ENCODE measurements at regions not wholly inside any gene's neighbourhood (a gene's known extent, or its start where the extent isn't known, plus 50 kb on each side); places are given as distances from the start of the nearest gene placed in this dataset.
A peak's percentile ranks its signal among the peaks of the same experiment; 100 is the strongest.

DNA sequence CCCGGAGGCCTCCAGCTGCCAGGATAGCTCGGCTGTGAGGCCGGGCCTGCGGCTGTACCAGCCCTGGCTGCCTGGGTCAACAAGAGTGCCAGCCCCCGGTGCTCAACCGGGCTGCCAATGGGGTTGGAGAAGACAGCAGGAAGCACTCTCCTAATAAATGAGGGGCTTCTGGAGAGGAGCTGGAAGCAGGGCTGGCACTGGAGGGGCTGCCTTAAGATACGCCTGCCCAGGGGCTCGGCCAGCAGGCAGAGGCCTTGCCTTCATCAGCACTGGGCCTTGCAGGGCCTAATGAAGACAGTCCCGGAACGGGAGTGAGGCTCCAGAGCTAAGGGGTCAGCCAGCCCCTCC lies 73.6 kb downstream of the TEX51 start:
- BruUV-seq (replicated peaks), result no TSS peak
- Mint-ChIP-seq H3K36me3 (ENCODE audit: insufficient read depth, unreplicated experiment) (no peaks in the 10 kb centered on the region), H3K27me3 (ENCODE audit: unreplicated experiment) (peaks cover 51% of the 10 kb centered on the region), H3K9me3 (ENCODE audit: low read depth, unreplicated experiment) (no peaks in the 10 kb centered on the region), H3K27ac (ENCODE audit: unreplicated experiment) (no peak overlapping the region), H3K4me1 (ENCODE audit: low read depth, unreplicated experiment) (no peaks in the 10 kb centered on the region), H3K4me3 (ENCODE audit: low read depth, unreplicated experiment) (peak overlapping the region; percentile 43)
- TF ChIP-seq, protein P1, sequence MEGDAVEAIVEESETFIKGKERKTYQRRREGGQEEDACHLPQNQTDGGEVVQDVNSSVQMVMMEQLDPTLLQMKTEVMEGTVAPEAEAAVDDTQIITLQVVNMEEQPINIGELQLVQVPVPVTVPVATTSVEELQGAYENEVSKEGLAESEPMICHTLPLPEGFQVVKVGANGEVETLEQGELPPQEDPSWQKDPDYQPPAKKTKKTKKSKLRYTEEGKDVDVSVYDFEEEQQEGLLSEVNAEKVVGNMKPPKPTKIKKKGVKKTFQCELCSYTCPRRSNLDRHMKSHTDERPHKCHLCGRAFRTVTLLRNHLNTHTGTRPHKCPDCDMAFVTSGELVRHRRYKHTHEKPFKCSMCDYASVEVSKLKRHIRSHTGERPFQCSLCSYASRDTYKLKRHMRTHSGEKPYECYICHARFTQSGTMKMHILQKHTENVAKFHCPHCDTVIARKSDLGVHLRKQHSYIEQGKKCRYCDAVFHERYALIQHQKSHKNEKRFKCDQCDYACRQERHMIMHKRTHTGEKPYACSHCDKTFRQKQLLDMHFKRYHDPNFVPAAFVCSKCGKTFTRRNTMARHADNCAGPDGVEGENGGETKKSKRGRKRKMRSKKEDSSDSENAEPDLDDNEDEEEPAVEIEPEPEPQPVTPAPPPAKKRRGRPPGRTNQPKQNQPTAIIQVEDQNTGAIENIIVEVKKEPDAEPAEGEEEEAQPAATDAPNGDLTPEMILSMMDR (IDR thresholded peaks at IDR 0.05; ENCODE audit: unreplicated experiment), result peak; percentile 4
- intact Hi-C loops (cut with micrococcal nuclease; ENCODE audit: unreplicated experiment), result loop anchor here (5.0 kb wide), 2 partner anchors 165 to 445 kb away; no protein-coding TSS in a partner anchor
- DNase-seq, result no peak
- CTCF ChIA-PET, result interaction anchor here (1.1 kb wide), 1 partner anchor 444 kb away, joined by 4 read pairs; no protein-coding TSS in a partner anchor

DNA sequence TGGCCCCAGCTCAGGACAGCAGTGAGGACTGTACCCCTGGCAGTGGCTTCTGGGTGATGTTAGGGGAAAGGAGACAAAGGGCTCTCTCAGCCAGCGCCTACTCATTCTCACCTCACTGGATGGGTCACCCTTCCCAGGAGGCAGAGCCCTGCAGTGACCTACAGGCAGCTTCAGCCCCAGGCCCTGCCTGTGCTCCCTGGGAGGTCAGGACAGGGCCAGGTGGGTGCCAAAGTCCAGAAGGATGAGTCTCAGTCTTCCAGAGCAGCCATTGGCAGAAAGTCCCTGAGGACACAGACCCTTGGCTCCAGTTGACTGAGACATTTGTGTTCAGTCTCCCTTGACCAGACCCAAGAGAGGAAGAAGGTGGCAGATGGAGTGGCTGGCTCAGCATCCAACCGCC lies 75.1 kb downstream of the TEX51 start:
- Mint-ChIP-seq H3K4me3 (ENCODE audit: low read depth, unreplicated experiment) (no peak overlapping the region), H3K27me3 (ENCODE audit: unreplicated experiment) (peaks cover 46% of the 10 kb centered on the region), H3K36me3 (ENCODE audit: insufficient read depth, unreplicated experiment) (no peaks in the 10 kb centered on the region), H3K27ac (ENCODE audit: unreplicated experiment) (no peak overlapping the region), H3K4me1 (ENCODE audit: low read depth, unreplicated experiment) (no peaks in the 10 kb centered on the region), H3K9me3 (ENCODE audit: low read depth, unreplicated experiment) (no peaks in the 10 kb centered on the region)
- TF ChIP-seq, protein P1 (IDR thresholded peaks at IDR 0.05; ENCODE audit: unreplicated experiment), result no peak
- intact Hi-C loops (cut with micrococcal nuclease; ENCODE audit: unreplicated experiment), result loop anchor here (5.0 kb wide), 2 partner anchors 166 to 446 kb away; no protein-coding TSS in a partner anchor
- no peak for DNase-seq
- CTCF ChIA-PET, result no interaction called here
- BruUV-seq (replicated peaks), result no TSS peak

DNA sequence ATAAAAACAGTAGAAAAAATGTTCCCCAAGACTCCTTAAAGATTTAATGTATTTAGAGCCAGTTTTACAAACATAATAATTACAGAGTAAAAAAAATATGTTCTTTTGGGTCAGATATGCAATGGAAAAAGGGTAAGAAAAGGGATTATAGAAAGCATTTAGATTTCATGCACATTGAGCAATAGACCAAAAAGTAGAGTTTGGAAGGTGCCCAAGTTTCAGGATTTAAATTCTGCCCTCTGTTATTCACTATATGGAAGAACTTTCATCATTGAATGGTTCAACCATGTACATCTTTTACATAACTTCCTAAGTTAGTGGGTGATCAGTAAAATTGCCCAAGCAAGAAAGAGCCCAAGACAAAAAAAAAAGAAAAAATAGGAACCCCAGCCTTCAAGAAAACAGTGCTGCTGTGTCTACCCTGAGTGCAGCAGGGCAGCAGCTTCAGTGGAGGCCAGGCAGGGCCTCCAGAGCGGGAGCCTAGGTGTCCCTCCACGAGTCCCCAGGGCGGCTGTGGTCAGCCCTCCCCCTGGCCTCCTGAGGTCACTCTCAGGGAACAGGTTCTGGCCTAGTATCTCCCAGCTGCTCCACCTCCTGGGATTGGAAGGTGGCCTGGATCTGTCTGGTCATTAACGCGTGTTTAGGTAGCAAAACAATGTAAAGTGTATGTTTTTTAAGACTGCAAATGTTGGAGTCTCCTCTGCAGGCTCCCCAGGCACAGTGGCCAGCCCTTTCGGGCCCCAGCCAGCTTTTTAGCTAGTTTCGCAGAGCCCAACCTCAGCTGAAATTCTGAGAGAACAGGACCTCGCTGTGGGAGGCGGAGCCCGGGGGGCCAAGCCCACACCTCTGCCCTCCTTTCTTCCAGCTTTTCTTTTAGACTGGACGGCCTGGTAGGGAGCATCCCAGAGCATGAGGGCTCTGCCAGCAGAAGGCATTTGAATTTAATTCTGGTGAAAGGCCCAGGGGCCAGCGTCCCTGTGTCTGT lies 77.3 kb downstream of the TEX51 start:
- no TSS peak for BruUV-seq (replicated peaks)
- intact Hi-C loops (cut with micrococcal nuclease; ENCODE audit: unreplicated experiment), result no loop called here
- Mint-ChIP-seq H3K27ac (ENCODE audit: unreplicated experiment) (no peak overlapping the region), H3K27me3 (ENCODE audit: unreplicated experiment) (peaks cover 35% of the 10 kb centered on the region), H3K4me1 (ENCODE audit: low read depth, unreplicated experiment) (no peaks in the 10 kb centered on the region), H3K9me3 (ENCODE audit: low read depth, unreplicated experiment) (no peaks in the 10 kb centered on the region), H3K4me3 (ENCODE audit: low read depth, unreplicated experiment) (no peak overlapping the region), H3K36me3 (ENCODE audit: insufficient read depth, unreplicated experiment) (no peaks in the 10 kb centered on the region)
- no peak for DNase-seq
- CTCF ChIA-PET, result interaction anchor here (0.6 kb wide), 1 partner anchor 50 kb away, joined by 4 read pairs; no protein-coding TSS in a partner anchor
- TF ChIP-seq, protein P1 (IDR thresholded peaks at IDR 0.05; ENCODE audit: unreplicated experiment), result no peak

DNA sequence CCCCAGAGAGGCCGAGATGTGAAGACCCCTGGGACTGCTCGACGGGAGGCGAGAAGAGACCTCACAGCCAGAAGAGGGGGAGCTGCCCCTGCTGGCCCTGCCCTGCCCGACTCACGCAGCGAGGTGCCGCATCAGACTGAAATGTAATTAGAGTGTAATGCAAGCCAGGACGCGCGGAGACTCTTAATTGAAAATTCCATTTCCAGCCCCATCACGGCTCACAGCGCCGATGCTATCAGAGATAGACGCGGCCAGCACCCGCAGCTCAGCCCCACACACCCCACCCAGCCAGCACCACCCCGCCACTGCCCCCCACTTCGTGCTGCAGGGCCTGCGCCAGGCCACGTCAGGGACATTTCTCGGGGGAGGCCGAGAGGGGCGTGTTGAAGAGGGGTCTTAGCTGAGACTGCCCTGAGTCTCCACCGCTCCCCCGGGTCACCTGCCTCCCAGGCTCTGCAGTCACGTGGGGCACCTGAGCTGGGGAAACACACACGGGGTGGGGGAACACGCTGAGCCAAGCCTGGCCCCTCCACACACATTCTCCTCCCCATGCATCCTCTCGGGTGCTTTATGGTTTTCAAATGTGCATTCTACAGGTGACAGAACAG lies 78.1 kb downstream of the TEX51 start:
- Mint-ChIP-seq H3K4me1 (ENCODE audit: low read depth, unreplicated experiment) (no peaks in the 10 kb centered on the region), H3K27me3 (ENCODE audit: unreplicated experiment) (peaks cover 33% of the 10 kb centered on the region), H3K27ac (ENCODE audit: unreplicated experiment) (no peak overlapping the region), H3K9me3 (ENCODE audit: low read depth, unreplicated experiment) (no peaks in the 10 kb centered on the region), H3K36me3 (ENCODE audit: insufficient read depth, unreplicated experiment) (no peaks in the 10 kb centered on the region), H3K4me3 (ENCODE audit: low read depth, unreplicated experiment) (no peak overlapping the region)
- TF ChIP-seq, protein P1 (IDR thresholded peaks at IDR 0.05; ENCODE audit: unreplicated experiment), result no peak
- no TSS peak for BruUV-seq (replicated peaks)
- intact Hi-C loops (cut with micrococcal nuclease; ENCODE audit: unreplicated experiment), result no loop called here
- no peak for DNase-seq
- CTCF ChIA-PET, result interaction anchor here (0.6 kb wide), 1 partner anchor 193 kb away, joined by 4 read pairs; no protein-coding TSS in a partner anchor
